ENCODE measurements at regions not wholly inside any gene's neighbourhood (a gene's known extent, or its start where the extent isn't known, plus 50 kb on each side); places are given as distances from the start of the nearest gene placed in this dataset.

DNA sequence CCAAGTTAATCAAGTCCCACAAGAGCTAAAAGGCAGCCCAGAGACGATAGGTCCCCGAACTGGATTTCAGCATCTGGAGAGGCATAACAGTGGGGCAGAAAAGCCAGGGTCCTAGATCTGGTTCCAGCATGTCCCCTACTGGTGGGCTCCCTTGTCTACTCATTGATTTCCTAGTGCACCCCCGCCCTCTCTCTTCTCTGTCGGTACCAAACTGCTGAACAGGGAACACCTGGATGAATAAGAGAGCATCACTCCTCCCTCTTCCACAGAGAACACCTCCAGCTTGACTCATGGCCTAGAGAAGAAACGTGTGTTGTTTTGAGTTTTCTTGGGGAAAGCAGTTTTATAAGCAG, 101.3 kb downstream of the FOXI3 start:
- no peaks in the 10 kb centered on the region for H3K36me3 ChIP-seq
- H3K27ac ChIP-seq: no peak overlapping the region
- 30 to 52% methylated on average over 4 to 5 of the region's 5 CpGs for WGBS, 2 donors (ENCODE audit: low coverage in 1 of 2)
- peaks cover 0 to 5% (median 0%) of the 10 kb centered on the region in 3 donors for H3K9me3 ChIP-seq
- H3K4me3 ChIP-seq: no peak overlapping the region
- ATAC-seq: no peak
- peaks cover 60% of the 10 kb centered on the region for H3K27me3 ChIP-seq
- no peak for TF ChIP-seq POLR2A (IDR thresholded peaks at IDR 0.05)
- TF ChIP-seq, protein P1, sequence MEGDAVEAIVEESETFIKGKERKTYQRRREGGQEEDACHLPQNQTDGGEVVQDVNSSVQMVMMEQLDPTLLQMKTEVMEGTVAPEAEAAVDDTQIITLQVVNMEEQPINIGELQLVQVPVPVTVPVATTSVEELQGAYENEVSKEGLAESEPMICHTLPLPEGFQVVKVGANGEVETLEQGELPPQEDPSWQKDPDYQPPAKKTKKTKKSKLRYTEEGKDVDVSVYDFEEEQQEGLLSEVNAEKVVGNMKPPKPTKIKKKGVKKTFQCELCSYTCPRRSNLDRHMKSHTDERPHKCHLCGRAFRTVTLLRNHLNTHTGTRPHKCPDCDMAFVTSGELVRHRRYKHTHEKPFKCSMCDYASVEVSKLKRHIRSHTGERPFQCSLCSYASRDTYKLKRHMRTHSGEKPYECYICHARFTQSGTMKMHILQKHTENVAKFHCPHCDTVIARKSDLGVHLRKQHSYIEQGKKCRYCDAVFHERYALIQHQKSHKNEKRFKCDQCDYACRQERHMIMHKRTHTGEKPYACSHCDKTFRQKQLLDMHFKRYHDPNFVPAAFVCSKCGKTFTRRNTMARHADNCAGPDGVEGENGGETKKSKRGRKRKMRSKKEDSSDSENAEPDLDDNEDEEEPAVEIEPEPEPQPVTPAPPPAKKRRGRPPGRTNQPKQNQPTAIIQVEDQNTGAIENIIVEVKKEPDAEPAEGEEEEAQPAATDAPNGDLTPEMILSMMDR (IDR thresholded peaks at IDR 0.05): no peak
- no peak for TF ChIP-seq EP300 (IDR thresholded peaks at IDR 0.05)
- TF ChIP-seq POLR2AphosphoS5 (IDR thresholded peaks at IDR 0.05): no peak
- H3K4me1 ChIP-seq: peaks cover 0 to 10% (median 0%) of the 10 kb centered on the region in 3 donors

DNA sequence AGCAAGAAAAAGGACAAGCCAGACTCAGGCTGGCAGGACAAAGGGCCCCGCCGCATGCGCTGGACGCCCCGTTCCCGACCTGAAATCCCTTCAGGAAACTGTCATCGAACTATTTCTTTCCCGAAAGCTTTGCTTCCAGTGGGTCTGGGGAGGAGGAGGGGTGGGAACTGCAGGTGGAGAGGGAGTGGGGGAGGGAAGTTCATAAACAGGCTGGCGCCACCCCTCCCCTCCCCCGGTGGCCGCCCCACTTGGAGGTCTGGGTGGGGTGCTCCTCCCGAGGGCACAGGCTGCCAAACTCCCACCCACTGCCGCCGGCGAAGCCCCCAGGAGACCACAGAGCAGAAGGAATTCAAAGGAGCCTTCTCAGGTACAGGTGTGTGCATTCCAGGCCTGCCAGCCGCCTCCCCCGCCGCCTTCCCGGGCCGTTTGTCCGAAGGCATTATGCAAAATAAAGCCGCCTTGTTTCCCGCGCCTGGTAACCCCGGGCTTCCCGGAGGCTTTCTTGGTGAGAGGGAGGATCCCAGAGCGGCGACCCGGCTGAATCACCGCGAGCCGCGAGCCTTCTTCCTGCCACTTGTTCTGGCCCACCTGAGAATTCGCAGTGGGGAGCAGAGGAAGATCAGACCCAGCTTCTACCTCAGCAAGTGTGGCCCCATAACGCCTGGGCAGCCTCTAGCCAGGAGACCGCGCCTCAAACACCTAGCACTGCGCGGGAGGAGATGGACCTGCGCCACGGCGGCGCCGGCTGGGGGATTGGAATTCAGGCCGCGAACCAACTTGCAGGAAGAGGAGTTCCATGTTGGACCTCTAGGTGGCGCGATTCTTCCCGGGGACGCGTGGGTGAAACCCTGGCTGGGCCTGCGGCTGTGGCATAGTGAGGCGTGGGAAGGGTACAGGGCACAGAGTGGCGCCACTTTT, 101.9 kb downstream of the FOXI3 start:
- Histone ChIP-seq H3K4me1 (peaks cover 0 to 10% (median 0%) of the 10 kb centered on the region in 3 donors), H3K9me3 (peaks cover 0 to 5% (median 0%) of the 10 kb centered on the region in 3 donors), H3K27me3 (peaks cover 60% of the 10 kb centered on the region), H3K36me3 (no peaks in the 10 kb centered on the region), H3K4me3 (peak overlapping the region in 1 of 2 donors; percentile 10), H3K27ac (no peak overlapping the region)
- 11 to 12% methylated on average over 7 to 16 of the region's 54 CpGs for WGBS, 2 donors (ENCODE audit: low coverage in 1 of 2)
- TF ChIP-seq EP300 (IDR thresholded peaks at IDR 0.05) (no peak), POLR2AphosphoS5 (IDR thresholded peaks at IDR 0.05) (no peak), POLR2A (IDR thresholded peaks at IDR 0.05) (no peak)
- TF ChIP-seq, protein P1 (IDR thresholded peaks at IDR 0.05): peak in 1 of 4 experiments; percentile 48
- ATAC-seq: peak; percentile 34

DNA sequence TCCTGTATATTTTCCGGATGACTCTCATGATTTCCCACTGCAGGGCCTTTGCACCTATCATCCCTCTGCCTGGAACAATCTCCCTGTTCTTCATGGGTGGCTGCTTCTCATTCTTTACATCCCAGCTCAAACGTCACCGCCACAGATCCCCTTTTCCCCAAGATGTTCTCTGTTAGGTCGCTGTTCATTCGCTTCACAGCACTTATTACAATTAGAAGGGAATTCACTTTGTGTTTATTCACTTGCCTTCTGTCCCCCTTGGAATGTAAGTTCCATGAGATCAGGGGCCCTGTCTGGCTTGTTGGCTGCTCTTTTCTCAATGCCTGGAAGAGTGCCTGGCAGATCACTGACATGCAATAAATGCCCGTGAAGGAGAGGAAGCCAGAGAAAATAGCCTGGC, 106.7 kb downstream of the FOXI3 start:
- Histone ChIP-seq H3K9me3 (peaks cover 0 to 6% (median 0%) of the 10 kb centered on the region in 3 donors), H3K36me3 (no peaks in the 10 kb centered on the region), H3K27me3 (peaks cover 32% of the 10 kb centered on the region), H3K4me3 (no peak overlapping the region), H3K27ac (no peak overlapping the region), H3K4me1 (peaks cover 0 to 8% (median 0%) of the 10 kb centered on the region in 3 donors)
- TF ChIP-seq, protein P1 (IDR thresholded peaks at IDR 0.05): no peak
- TF ChIP-seq POLR2A (IDR thresholded peaks at IDR 0.05): no peak
- no peak for TF ChIP-seq POLR2AphosphoS5 (IDR thresholded peaks at IDR 0.05)
- no peak for TF ChIP-seq EP300 (IDR thresholded peaks at IDR 0.05)
- 51 to 60% methylated on average over 2 to 6 of the region's 6 CpGs for WGBS, 2 donors (ENCODE audit: low coverage in 1 of 2)
- no peak for ATAC-seq

DNA sequence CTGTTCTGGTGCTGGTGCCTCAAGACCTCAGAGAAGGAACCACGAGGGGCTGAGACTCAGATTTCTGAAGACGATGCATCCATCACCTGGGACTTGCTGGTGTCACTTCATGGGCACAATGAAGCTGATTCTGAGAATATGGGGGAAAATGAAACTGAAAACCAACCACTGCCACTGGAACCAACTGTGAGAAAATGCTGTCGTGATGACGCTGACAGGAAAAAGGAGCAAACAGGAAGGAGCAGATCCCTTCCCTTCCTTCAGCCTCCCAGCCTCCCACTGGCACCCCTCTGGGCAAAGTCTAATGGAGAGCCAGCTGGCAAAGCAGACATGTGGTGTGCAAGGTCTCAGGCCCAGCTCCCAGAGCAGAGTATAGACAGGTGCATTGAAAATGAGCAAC, 109.7 kb downstream of the FOXI3 start:
- H3K4me3 ChIP-seq: no peak overlapping the region
- H3K9me3 ChIP-seq: peaks cover 0 to 12% (median 0%) of the 10 kb centered on the region in 3 donors
- no peak for ATAC-seq
- TF ChIP-seq EP300 (IDR thresholded peaks at IDR 0.05): no peak
- TF ChIP-seq POLR2AphosphoS5 (IDR thresholded peaks at IDR 0.05): no peak
- TF ChIP-seq POLR2A (IDR thresholded peaks at IDR 0.05): no peak
- TF ChIP-seq, protein P1 (IDR thresholded peaks at IDR 0.05): no peak
- WGBS, 2 donors (ENCODE audit: low coverage in 1 of 2): 39 to 59% methylated on average over 4 of the region's 4 CpGs
- peaks cover under 1% of the 10 kb centered on the region for H3K27me3 ChIP-seq
- no peaks in the 10 kb centered on the region for H3K4me1 ChIP-seq
- H3K27ac ChIP-seq: no peak overlapping the region
- no peaks in the 10 kb centered on the region for H3K36me3 ChIP-seq

DNA sequence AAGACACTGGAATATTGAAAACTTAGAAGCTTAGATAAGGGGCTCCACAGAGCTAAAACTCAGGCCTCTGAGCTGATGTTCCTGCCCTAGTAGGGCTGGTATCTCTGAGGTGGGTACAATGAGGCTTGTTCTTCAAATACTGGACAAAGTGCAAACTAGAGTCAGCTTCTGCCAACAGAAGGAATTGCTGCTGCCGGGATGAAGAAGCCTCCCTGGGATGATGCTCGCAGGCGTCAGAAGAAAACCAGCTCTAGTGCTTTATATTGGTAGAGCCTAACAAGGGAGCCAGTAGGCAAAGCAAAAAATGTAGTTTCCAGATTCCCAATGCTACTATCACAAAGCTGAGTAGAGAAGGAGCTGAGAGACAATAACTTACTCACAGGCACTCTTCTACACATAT, 118.1 kb downstream of the FOXI3 start:
- no peak for ATAC-seq
- Histone ChIP-seq H3K4me3 (no peak overlapping the region), H3K36me3 (no peaks in the 10 kb centered on the region), H3K27ac (no peak overlapping the region), H3K4me1 (no peaks in the 10 kb centered on the region), H3K27me3 (peaks cover 27% of the 10 kb centered on the region), H3K9me3 (peaks cover 0 to 10% (median 0%) of the 10 kb centered on the region in 3 donors)
- WGBS, 2 donors (ENCODE audit: low coverage in 1 of 2): 81 to 96% methylated on average over 3 of the region's 3 CpGs
- TF ChIP-seq EP300 (IDR thresholded peaks at IDR 0.05) (no peak), POLR2AphosphoS5 (IDR thresholded peaks at IDR 0.05) (no peak), POLR2A (IDR thresholded peaks at IDR 0.05) (no peak)
- TF ChIP-seq, protein P1 (IDR thresholded peaks at IDR 0.05): no peak

All from gastroesophageal sphincter (tissue), 4 donors.